Choroid plexus epithelial cell (primary cell): ENCODE measurements at regions not wholly inside any gene's neighbourhood (a gene's known extent, or its start where the extent isn't known, plus 50 kb on each side); places are given as distances from the start of the nearest gene placed in this dataset.

Experiments
- DNase-seq: peaks from one replicate; pipeline ENCODE4 v3.0.0-alpha.2; 2010; ENCODE audit warnings: low read depth
- H3K4me3 ChIP-seq: 2 replicates; pipeline ENCODE4 v1.5.1; 2011; ENCODE audit warnings: low read depth, mild to moderate bottlenecking, control low read depth, low read length, moderate library complexity
- TF ChIP-seq, protein P1 (sequence below): conservative IDR thresholded peaks from 2 replicates; pipeline ENCODE4 v1.5.1; 2011; ENCODE audit warnings: low read depth, mild to moderate bottlenecking, control low read depth, inconsistent platforms, low read length, moderate library complexity

DNA sequence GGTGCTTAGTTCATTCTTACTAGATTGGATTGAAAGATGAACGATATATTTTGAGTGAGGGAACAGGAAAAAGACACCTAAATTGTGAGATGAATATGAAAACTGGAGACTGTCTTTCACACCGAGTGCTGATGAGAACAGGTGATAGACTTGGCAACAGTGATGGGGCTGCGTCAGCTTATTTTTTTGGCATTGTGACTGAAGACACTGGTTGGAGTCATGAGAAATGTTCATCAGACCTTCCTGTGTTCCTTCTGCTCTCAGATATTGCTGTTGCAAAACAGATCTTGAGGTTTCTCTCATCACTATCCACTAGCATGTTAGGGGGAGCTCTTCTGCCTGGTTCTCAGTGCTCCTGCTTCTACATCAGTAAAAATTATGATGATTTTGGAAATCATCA, 124.2 kb upstream of the KCNIP4 start:
- TF ChIP-seq, protein P1, sequence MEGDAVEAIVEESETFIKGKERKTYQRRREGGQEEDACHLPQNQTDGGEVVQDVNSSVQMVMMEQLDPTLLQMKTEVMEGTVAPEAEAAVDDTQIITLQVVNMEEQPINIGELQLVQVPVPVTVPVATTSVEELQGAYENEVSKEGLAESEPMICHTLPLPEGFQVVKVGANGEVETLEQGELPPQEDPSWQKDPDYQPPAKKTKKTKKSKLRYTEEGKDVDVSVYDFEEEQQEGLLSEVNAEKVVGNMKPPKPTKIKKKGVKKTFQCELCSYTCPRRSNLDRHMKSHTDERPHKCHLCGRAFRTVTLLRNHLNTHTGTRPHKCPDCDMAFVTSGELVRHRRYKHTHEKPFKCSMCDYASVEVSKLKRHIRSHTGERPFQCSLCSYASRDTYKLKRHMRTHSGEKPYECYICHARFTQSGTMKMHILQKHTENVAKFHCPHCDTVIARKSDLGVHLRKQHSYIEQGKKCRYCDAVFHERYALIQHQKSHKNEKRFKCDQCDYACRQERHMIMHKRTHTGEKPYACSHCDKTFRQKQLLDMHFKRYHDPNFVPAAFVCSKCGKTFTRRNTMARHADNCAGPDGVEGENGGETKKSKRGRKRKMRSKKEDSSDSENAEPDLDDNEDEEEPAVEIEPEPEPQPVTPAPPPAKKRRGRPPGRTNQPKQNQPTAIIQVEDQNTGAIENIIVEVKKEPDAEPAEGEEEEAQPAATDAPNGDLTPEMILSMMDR = no peak

DNA sequence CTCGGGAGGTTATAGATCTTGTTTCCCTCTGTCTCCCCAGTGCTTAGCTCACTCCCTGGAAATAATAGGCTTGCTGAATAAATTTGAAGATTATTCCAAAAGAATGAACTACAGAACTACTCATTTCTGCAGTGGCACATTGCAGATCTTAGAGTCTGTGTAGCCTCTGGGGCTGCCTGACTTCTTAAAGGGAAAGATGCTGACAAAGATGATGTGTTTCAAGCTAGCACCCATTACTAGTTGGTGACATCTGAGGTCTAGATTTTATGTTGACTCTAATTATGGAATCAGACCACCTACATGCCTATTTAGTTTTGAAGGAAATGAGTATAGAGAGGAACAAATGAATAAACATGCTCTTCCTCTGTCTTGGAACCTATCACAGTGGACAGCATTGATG, 123.7 kb upstream of the KCNIP4 start:
- no peak for DNase-seq
- H3K4me3 ChIP-seq = no peak overlapping the region
- TF ChIP-seq, protein P1 = no peak

More for the DNA sequence above, 124.2 kb upstream of the KCNIP4 start:
- no peak for DNase-seq
- no peak overlapping the region for H3K4me3 ChIP-seq

DNA sequence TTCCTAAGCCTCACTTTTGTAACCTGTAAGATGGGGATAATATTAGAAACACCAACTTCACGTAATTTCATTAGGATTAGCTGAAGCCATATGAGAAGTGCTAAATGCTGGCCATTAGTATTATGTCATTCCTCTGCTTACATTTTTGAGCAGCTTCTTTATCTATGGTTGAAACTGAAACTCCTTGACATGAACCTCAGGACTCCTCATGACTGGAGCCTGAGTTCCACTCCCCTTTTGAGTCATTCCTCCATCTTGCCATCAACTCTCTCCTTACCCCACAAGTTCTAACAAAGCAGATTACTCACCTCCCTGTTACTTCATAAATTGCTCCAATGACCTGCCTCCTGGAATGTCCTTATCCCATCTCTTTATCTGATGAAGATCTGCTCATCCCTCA, 123.2 kb upstream of the KCNIP4 start:
- TF ChIP-seq, protein P1 = no peak
- DNase-seq = no peak
- no peak overlapping the region for H3K4me3 ChIP-seq

- TF ChIP-seq, protein P1 = no peak
- no peak for DNase-seq
- no peak overlapping the region for H3K4me3 ChIP-seq
Measured at GRCh38 chr4:22070256-22070655, 121.7 kb upstream of the KCNIP4 start.

DNA sequence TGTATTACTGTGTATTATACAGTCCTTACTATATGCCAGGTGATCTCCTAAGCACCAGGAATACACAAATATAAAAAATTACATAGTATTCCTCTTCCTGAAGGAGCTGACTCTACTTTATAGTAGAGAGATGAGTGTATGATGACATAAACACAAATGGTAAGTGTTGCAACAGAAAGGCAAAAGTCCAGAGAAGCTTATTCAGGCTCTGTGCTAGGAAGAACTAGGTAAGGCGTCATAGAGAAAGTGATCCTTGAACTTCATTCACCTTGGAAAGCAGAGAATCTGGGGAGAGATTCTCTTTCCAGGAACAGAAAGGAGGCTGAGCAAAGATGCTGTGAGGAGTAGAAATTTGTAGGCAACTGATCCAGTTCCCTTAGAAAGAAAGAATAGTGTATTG, 115.0 kb upstream of the KCNIP4 start:
- no peak for DNase-seq
- TF ChIP-seq, protein P1 = no peak
- no peak overlapping the region for H3K4me3 ChIP-seq

GRCh38 chr4:22062676-22063075, 114.1 kb upstream of the KCNIP4 start:
- no peak overlapping the region for H3K4me3 ChIP-seq
- DNase-seq = no peak
- TF ChIP-seq, protein P1 = no peak

GRCh38 chr4:22055954-22056353, 107.4 kb upstream of the KCNIP4 start:
- DNase-seq = no peak
- TF ChIP-seq, protein P1 = no peak
- no peak overlapping the region for H3K4me3 ChIP-seq
